C4-2B (cell line): ENCODE measurements at regions not wholly inside any gene's neighbourhood (a gene's known extent, or its start where the extent isn't known, plus 50 kb on each side); places are given as distances from the start of the nearest gene placed in this dataset.

Experiments
- ZFX ChIP-seq: fragments of 450-650 bp; IDR thresholded peaks from 2 replicates; pipeline ENCODE4 v1.6.1; 2017
- TF ChIP-seq, protein P1 (sequence below): fragments of 450-650 bp; conservative IDR thresholded peaks from 2 replicates; pipeline ENCODE4 v1.5.1; 2017; ENCODE audit warnings: mild to moderate bottlenecking

DNA sequence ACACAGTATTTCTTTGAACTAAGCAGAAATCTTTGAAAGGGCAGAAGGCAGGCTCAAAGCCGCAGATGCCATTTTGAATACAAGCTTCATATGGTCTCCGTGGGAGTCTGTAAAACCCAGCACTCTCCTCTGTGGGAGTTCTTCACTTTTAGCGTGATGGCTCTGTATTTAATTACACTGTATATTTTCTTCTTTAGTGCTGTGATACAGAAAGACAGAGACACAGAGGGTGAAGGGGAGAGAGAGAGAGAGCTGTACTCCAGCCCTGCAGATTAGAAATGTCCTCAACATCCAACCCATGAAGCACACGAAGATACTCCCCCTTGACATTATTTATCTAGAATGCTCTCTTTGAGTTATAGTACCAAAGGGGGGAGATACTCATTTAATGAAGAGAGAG is 752.6 kb upstream of the NR2F2 start:
- TF ChIP-seq, protein P1, sequence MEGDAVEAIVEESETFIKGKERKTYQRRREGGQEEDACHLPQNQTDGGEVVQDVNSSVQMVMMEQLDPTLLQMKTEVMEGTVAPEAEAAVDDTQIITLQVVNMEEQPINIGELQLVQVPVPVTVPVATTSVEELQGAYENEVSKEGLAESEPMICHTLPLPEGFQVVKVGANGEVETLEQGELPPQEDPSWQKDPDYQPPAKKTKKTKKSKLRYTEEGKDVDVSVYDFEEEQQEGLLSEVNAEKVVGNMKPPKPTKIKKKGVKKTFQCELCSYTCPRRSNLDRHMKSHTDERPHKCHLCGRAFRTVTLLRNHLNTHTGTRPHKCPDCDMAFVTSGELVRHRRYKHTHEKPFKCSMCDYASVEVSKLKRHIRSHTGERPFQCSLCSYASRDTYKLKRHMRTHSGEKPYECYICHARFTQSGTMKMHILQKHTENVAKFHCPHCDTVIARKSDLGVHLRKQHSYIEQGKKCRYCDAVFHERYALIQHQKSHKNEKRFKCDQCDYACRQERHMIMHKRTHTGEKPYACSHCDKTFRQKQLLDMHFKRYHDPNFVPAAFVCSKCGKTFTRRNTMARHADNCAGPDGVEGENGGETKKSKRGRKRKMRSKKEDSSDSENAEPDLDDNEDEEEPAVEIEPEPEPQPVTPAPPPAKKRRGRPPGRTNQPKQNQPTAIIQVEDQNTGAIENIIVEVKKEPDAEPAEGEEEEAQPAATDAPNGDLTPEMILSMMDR: no peak
- TF ChIP-seq ZFX: no peak
